Liver (tissue), 3 donors: ENCODE measurements at regions not wholly inside any gene's neighbourhood (a gene's known extent, or its start where the extent isn't known, plus 50 kb on each side); places are given as distances from the start of the nearest gene placed in this dataset.

Source experiments
- EGR1 ChIP-seq, 2 donors: IDR thresholded peaks; 2 replicates each; pipeline ENCODE4 v1.6.1; 2016 to 2018; ENCODE audit warnings: antibody characterized with exemption in 2 of 2, low read depth in 2 of 2
- FOXA1 ChIP-seq: IDR thresholded peaks from 2 replicates; pipeline ENCODE4 v1.6.1; 2016; ENCODE audit warnings: antibody characterized with exemption
- HNF4G ChIP-seq: IDR thresholded peaks from 2 replicates; pipeline ENCODE4 v1.6.1; 2016; ENCODE audit warnings: antibody characterized with exemption
- RXRA ChIP-seq, 2 donors: IDR thresholded peaks; 2 replicates each; pipeline ENCODE4 v1.6.1; 2017 to 2018; ENCODE audit warnings: antibody characterized with exemption in 2 of 2, mild to moderate bottlenecking in 1 of 2
- SP1 ChIP-seq: IDR thresholded peaks from 2 replicates; pipeline ENCODE4 v1.6.1; 2018; ENCODE audit warnings: antibody characterized with exemption, mild to moderate bottlenecking
- TAF1 ChIP-seq: conservative IDR thresholded peaks from 2 replicates; pipeline ENCODE4 v1.6.1; 2016; ENCODE audit warnings: antibody characterized with exemption, mild to moderate bottlenecking
- TF ChIP-seq, protein P1 (sequence below): IDR thresholded peaks from 2 replicates; pipeline ENCODE4 v1.6.1; 2016; ENCODE audit warnings: antibody characterized with exemption
- TF ChIP-seq, protein P2 (sequence below): fragments of 150-350 bp; IDR thresholded peaks from 2 replicates; pipeline ENCODE4 v1.5.1; 2017; ENCODE audit warnings: improper control_type of control experiment, low read depth, low read length; ENCODE audit not compliant: missing input control
- donor health status: healthy.
- donor health status: healthy.

DNA sequence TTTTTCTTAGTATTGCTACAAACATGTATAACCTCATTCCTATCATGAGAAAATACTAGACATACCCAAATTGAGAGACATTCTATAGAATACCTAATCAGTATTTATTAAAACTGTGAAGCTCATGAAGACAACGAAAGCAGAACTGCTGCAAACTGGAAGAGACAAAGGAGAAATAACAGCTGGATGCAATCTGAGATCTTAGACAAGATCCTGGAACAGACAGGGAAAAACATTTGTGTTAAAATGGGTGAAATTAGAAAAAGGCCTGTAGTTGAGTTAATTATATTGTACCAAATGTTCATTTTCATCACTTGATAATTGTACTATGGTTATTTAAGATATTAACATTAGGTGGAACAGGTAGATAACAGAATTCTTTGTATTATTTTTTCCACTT lies 392.0 kb downstream of the PLPP3 start:
- TF ChIP-seq, protein P1, sequence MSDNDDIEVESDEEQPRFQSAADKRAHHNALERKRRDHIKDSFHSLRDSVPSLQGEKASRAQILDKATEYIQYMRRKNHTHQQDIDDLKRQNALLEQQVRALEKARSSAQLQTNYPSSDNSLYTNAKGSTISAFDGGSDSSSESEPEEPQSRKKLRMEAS, result no peak
- TF ChIP-seq, protein P2, sequence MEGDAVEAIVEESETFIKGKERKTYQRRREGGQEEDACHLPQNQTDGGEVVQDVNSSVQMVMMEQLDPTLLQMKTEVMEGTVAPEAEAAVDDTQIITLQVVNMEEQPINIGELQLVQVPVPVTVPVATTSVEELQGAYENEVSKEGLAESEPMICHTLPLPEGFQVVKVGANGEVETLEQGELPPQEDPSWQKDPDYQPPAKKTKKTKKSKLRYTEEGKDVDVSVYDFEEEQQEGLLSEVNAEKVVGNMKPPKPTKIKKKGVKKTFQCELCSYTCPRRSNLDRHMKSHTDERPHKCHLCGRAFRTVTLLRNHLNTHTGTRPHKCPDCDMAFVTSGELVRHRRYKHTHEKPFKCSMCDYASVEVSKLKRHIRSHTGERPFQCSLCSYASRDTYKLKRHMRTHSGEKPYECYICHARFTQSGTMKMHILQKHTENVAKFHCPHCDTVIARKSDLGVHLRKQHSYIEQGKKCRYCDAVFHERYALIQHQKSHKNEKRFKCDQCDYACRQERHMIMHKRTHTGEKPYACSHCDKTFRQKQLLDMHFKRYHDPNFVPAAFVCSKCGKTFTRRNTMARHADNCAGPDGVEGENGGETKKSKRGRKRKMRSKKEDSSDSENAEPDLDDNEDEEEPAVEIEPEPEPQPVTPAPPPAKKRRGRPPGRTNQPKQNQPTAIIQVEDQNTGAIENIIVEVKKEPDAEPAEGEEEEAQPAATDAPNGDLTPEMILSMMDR, result no peak
- TF ChIP-seq RXRA (IDR thresholded peaks at IDR 0.05) (no peak), FOXA1 (no peak), TAF1 (no peak), EGR1 (IDR thresholded peaks at IDR 0.05; ENCODE audit: low read depth in 2 of 2) (no peak), HNF4G (no peak), SP1 (no peak)
